Heart right ventricle (tissue), 16 donors: ENCODE measurements at regions not wholly inside any gene's neighbourhood (a gene's known extent, or its start where the extent isn't known, plus 50 kb on each side); places are given as distances from the start of the nearest gene placed in this dataset.

Source experiments
- ATAC-seq, 8 donors: fragments of 200-7000 bp; cut with Tn5 transposase; one replicate each; pipeline ENCODE4 v1.9.1; 2020; ENCODE audit warnings: mild to moderate bottlenecking in 8 of 8, moderate library complexity in 8 of 8, moderate number of reproducible peaks in 1 of 8
- DNase-seq, 2 donors: peaks; one replicate each; pipeline ENCODE4 v3.0.0-alpha.2; 2020
- H3K27ac ChIP-seq, 10 donors: fragments of 200-600 bp; sonication (generic) in 2 of 10; one replicate each; pipeline versions ENCODE4 v1.5.0 to v1.8.0; 2020 to 2022; ENCODE audit warnings: mild to moderate bottlenecking in 3 of 10
- H3K27me3 ChIP-seq, 7 donors: fragments of 200-600 bp; one replicate each; pipeline ENCODE4 v1.8.0; 2021 to 2022; ENCODE audit warnings: mild to moderate bottlenecking in 2 of 7
- H3K36me3 ChIP-seq, 9 donors: fragments of 200-600 bp; sonication (generic) in 1 of 9; one replicate each; pipeline versions ENCODE4 v1.5.0 to v1.8.0; 2020 to 2022; ENCODE audit warnings: mild to moderate bottlenecking in 2 of 9
- H3K4me1 ChIP-seq, 9 donors: fragments of 200-600 bp; sonication (generic) in 1 of 9; one replicate each; pipeline versions ENCODE4 v1.5.0 to v1.8.0; 2020 to 2022; ENCODE audit warnings: mild to moderate bottlenecking in 4 of 9
- H3K4me3 ChIP-seq, 10 donors: fragments of 200-600 bp; sonication (generic) in 2 of 10; one replicate each; pipeline versions ENCODE4 v1.5.0 to v1.8.0; 2020 to 2022; ENCODE audit warnings: mild to moderate bottlenecking in 7 of 10, moderate library complexity in 2 of 10
- H3K9me3 ChIP-seq, 11 donors: fragments of 200-600 bp in 10 of 11; sonication (generic) in 2 of 11; one replicate each; pipeline versions ENCODE4 v1.5.0 to v1.8.0; 2013 to 2022; ENCODE audit warnings: mild to moderate bottlenecking in 2 of 11, control low read depth in 1 of 11, moderate library complexity in 1 of 11
- WGBS, 2 donors: extraction: QIAGEN DNeasy Blood & Tissue Kit; methylation state at CpG; one replicate each; pipeline ENCODE4 v1.1.7; 2013; ENCODE audit warnings: inconsistent platforms in 1 of 2; 5-methylcytosine and 5-hydroxymethylcytosine counted together
- intact Hi-C, 10 donors: fragments of 100-400 bp; cut with DNase I; formaldehyde crosslinking; loops; one replicate each; pipeline versions ENCODE4 v1.11.1 to v1.14.2; 2022
- TF ChIP-seq, protein P1 (sequence below), 9 donors: fragments of 200-600 bp; sonication (generic) in 2 of 9; IDR thresholded peaks; one replicate each; pipeline versions ENCODE4 v1.5.0 to v1.8.0; 2021 to 2022; ENCODE audit warnings: antibody characterized with exemption in 9 of 9, mild to moderate bottlenecking in 5 of 9, moderate library complexity in 1 of 9
- donor health status: Arrhythmogenic right ventricular cardiomyopathy.
- donor health status: ischemic (EF 13 %, LVEDD 7.1; RV severe dilation, severe dysfunction).
- donor health status: healthy with polysubstance abuse.
- donor health status: DM: no; HTN: yes; CAD: no.
- donor health status: DM: no; HTN: no; CAD: no.
- donor health status: ischemic (EF 25% LVEDD 6.9; RV normal size, moderate dysfunction).
- donor health status: ischemic (EF 25% LVEDD 5.7; RV mildly dilated, moderate dysfunction).
- donor health status: healthy.
- donor health status: DM: yes; HTN: yes; CAD: no.
- donor health status: Ischemic cardiomyopathy.
- donor health status: ischemic (EF 35%, LVEDD 5.7; RV mildly dilated, moderate dysfunction).
- donor health status: nonischemic (EF 11% LVEDD 7.7; RV severe dilation, severe dysfunction).
- donor health status: DM: yes; HTN: yes; CAD: no.
- donor health status: PGD.
- donor health status: ischemic (EF 29% LVEDD 5.4; RV normal size, mild dysfunction).
- donor health status: nonischemic (EF 23%, LVEDD 6.1; RV moderate dilation, normal function).

DNA sequence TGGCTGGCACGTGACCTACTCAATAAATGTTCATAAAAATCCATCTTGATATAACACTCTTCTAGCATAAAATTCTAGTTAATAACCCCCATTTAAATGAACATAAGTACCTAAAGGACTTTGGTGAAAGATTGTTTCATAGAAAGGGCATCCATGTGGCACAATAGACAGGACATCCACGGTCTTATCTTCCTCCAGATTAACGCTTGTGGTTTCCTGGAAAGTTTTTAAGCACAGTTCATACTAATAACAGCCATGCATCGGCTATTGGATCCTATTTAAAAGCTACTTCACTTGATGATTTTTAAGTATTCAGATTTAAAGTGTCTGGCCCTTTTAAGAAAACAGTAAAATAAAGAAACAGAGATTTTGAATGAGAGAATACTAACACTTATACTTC lies 288.3 kb downstream of the AHR start:
- TF ChIP-seq, protein P1, sequence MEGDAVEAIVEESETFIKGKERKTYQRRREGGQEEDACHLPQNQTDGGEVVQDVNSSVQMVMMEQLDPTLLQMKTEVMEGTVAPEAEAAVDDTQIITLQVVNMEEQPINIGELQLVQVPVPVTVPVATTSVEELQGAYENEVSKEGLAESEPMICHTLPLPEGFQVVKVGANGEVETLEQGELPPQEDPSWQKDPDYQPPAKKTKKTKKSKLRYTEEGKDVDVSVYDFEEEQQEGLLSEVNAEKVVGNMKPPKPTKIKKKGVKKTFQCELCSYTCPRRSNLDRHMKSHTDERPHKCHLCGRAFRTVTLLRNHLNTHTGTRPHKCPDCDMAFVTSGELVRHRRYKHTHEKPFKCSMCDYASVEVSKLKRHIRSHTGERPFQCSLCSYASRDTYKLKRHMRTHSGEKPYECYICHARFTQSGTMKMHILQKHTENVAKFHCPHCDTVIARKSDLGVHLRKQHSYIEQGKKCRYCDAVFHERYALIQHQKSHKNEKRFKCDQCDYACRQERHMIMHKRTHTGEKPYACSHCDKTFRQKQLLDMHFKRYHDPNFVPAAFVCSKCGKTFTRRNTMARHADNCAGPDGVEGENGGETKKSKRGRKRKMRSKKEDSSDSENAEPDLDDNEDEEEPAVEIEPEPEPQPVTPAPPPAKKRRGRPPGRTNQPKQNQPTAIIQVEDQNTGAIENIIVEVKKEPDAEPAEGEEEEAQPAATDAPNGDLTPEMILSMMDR (IDR thresholded peaks at IDR 0.05) = no peak
- no peaks in the 10 kb centered on the region for H3K4me1 ChIP-seq
- ATAC-seq = no peak
- H3K27me3 ChIP-seq = no peaks in the 10 kb centered on the region
- DNase-seq = no peak
- H3K9me3 ChIP-seq = no peaks in the 10 kb centered on the region
- H3K36me3 ChIP-seq = no peaks in the 10 kb centered on the region
- 56 to 67% methylated on average over 4 of the region's 4 CpGs for WGBS, 2 donors
- H3K4me3 ChIP-seq = no peak overlapping the region
- intact Hi-C loops = no loop called here
- H3K27ac ChIP-seq = no peak overlapping the region

- intact Hi-C loops = no loop called here
- Histone ChIP-seq H3K4me3 (no peak overlapping the region), H3K27me3 (no peaks in the 10 kb centered on the region), H3K9me3 (no peaks in the 10 kb centered on the region), H3K4me1 (no peaks in the 10 kb centered on the region), H3K36me3 (no peaks in the 10 kb centered on the region), H3K27ac (no peak overlapping the region)
- DNase-seq (no peak), ATAC-seq (no peak)
- WGBS, 2 donors = 87 to 96% methylated on average over 1 of the region's 1 CpG
- TF ChIP-seq, protein P1 (IDR thresholded peaks at IDR 0.05) = no peak
Measured at GRCh38 chr7:17588730-17589129, 290.3 kb downstream of the AHR start.

GRCh38 chr7:17589671-17590070 lies 291.2 kb downstream of the AHR start:
- TF ChIP-seq, protein P1 (IDR thresholded peaks at IDR 0.05) = no peak
- 71 to 74% methylated on average over 6 of the region's 6 CpGs for WGBS, 2 donors
- Histone ChIP-seq H3K4me1 (no peaks in the 10 kb centered on the region), H3K9me3 (no peaks in the 10 kb centered on the region), H3K4me3 (no peak overlapping the region), H3K27ac (no peak overlapping the region), H3K36me3 (no peaks in the 10 kb centered on the region), H3K27me3 (no peaks in the 10 kb centered on the region)
- no peak for DNase-seq
- ATAC-seq = no peak
- intact Hi-C loops = no loop called here

- H3K4me3 ChIP-seq = no peak overlapping the region
- H3K9me3 ChIP-seq = no peaks in the 10 kb centered on the region
- TF ChIP-seq, protein P1 (IDR thresholded peaks at IDR 0.05) = no peak
- ATAC-seq = no peak
- no peak overlapping the region for H3K27ac ChIP-seq
- H3K4me1 ChIP-seq = no peaks in the 10 kb centered on the region
- intact Hi-C loops = no loop called here
- no peaks in the 10 kb centered on the region for H3K27me3 ChIP-seq
- no peak for DNase-seq
- H3K36me3 ChIP-seq = no peaks in the 10 kb centered on the region
- 73 to 75% methylated on average over 2 of the region's 2 CpGs for WGBS, 2 donors
Measured at GRCh38 chr7:17590221-17590620, 291.8 kb downstream of the AHR start.
